IPS DF 6.9 (cell line): ENCODE measurements at regions not wholly inside any gene's neighbourhood (a gene's known extent, or its start where the extent isn't known, plus 50 kb on each side); places are given as distances from the start of the nearest gene placed in this dataset.
"Not testable (repeated sequence)": the region's sequence is repeated elsewhere in the genome, so short reads cannot be mapped to it uniquely, and the experiment has no call there.

Experiments used
- DNase-seq: peaks from one replicate; pipeline ENCODE4 v3.0.0-alpha.2; 2013; ENCODE audit warnings: low read depth, low spot score
- H3K27ac ChIP-seq: one replicate; pipeline ENCODE4 v1.5.1; 2013; ENCODE audit warnings: low read length, control low read depth
- H3K27me3 ChIP-seq: 2 replicates; pipeline ENCODE4 v1.6.1; 2013; ENCODE audit warnings: mild to moderate bottlenecking, low read length; ENCODE audit not compliant: control insufficient read depth, insufficient read depth
- H3K36me3 ChIP-seq: 2 replicates; pipeline ENCODE4 v1.6.1; 2013; ENCODE audit warnings: low read length; ENCODE audit not compliant: control insufficient read depth, insufficient read depth
- H3K4me1 ChIP-seq: 2 replicates; pipeline ENCODE4 v1.6.1; 2013; ENCODE audit warnings: low read length; ENCODE audit not compliant: control insufficient read depth, insufficient read depth
- H3K4me3 ChIP-seq: 2 replicates; pipeline ENCODE4 v1.5.1; 2013; ENCODE audit warnings: mild to moderate bottlenecking, low read length
- H3K9me3 ChIP-seq: 2 replicates; pipeline ENCODE4 v1.6.1; 2013; ENCODE audit warnings: low read length, inconsistent platforms; ENCODE audit not compliant: control insufficient read depth, insufficient read depth
- WGBS: extraction: QIAGEN DNeasy Blood & Tissue Kit; methylation state at CpG from one replicate; pipeline ENCODE4 v1.1.7; 2013; ENCODE audit warnings: mixed read lengths, missing lambda C conversion rate; ENCODE audit not compliant: insufficient read length, insufficient coverage; 5-methylcytosine and 5-hydroxymethylcytosine counted together

DNA sequence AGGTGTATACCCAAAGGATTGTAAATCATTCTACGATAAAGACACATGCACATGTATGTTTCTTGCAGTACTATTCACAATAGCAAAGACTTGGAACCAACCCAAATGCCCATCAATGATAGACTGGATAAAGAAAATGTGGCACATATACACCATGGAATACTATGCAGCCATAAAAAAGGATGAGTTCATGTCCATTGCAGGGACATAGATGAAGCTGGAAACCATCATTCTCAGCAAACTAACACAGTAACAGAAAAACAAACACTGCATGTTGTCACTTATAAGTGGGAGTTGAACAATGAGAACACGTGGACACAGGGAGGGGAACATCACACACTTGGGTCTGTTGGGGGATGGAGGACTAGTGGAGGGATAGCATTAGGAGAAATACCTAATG, 530.4 kb upstream of the SGO1 start:
- H3K27ac ChIP-seq, H3K36me3 ChIP-seq, H3K27me3 ChIP-seq, H3K4me3 ChIP-seq, DNase-seq, H3K4me1 ChIP-seq, H3K9me3 ChIP-seq: not testable (repeated sequence)
- no CpG with 5 or more reads among the region's 2 CpGs for WGBS

DNA sequence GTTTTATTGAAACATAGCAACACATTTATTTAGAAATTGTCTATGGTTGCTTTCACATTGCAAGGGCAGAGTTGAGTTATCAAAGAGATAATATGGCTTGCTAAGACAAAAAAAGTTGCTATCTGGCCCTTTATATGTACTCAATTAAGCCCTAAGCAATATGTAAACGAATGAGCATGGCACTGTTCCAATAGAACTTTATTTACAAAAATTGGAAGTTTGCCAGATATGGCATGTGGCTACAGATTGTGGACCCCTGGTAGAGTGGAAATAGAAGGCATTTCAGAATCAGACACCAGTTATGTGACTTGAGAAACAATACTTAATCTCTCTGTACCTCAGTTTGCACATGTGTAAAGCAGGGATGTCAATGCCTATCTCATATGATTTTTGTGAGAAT, 515.6 kb upstream of the SGO1 start:
- no peaks in the 10 kb centered on the region for H3K9me3 ChIP-seq
- H3K27me3 ChIP-seq: no peaks in the 10 kb centered on the region
- H3K4me1 ChIP-seq: no peaks in the 10 kb centered on the region
- H3K4me3 ChIP-seq: no peak overlapping the region
- no peaks in the 10 kb centered on the region for H3K36me3 ChIP-seq
- WGBS: no CpG with 5 or more reads among the region's 1 CpG
- no peak overlapping the region for H3K27ac ChIP-seq
- no peak for DNase-seq

DNA sequence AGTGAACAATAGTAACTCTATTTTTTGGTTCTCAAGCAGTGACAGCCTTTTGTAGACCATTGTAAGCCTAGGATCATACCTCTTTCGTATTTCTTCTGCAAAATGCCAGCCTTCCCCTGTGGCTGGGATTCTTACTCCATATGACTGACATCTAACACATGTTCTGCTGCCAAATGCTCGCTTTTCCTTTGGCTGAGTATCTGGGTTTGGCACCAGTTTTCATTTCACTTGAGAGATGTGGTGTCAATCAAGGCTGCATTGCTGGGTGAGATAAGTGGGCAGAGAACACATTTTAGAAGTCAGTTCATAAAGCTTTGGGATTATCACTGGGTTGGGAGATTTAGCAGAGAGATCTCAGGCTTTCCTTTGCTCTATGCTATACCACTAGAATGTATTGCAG, 514.7 kb upstream of the SGO1 start:
- no CpG with 5 or more reads among the region's 2 CpGs for WGBS

DNA sequence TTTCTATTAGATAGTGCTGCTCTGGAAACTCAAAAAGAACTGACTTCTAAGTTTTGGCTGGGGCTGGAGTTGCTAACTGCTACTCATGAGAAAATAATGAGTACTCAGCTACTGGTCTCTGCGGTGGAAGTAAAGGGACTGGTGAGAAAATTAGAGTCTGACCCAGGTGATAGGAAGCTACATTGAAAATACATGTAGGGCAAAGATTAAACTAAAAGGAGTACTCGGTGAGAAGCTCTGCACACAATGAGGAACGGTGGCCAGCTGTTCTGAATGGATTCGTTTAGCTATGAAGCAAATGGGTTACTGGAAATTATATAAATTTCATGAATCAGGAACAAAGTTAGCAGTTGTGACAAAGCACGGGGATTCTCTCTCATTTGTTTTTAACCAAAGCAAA, 512.9 kb upstream of the SGO1 start:
- Histone ChIP-seq H3K36me3 (no peaks in the 10 kb centered on the region), H3K27me3 (no peaks in the 10 kb centered on the region), H3K4me1 (no peaks in the 10 kb centered on the region), H3K4me3 (no peak overlapping the region), H3K9me3 (no peaks in the 10 kb centered on the region), H3K27ac (no peak overlapping the region)
- no CpG with 5 or more reads among the region's 5 CpGs for WGBS
- DNase-seq: no peak

More for the DNA sequence above, 514.7 kb upstream of the SGO1 start:
- Histone ChIP-seq H3K4me3 (no peak overlapping the region), H3K27ac (no peak overlapping the region), H3K27me3 (no peaks in the 10 kb centered on the region), H3K36me3 (no peaks in the 10 kb centered on the region), H3K9me3 (no peaks in the 10 kb centered on the region), H3K4me1 (no peaks in the 10 kb centered on the region)
- no peak for DNase-seq

DNA sequence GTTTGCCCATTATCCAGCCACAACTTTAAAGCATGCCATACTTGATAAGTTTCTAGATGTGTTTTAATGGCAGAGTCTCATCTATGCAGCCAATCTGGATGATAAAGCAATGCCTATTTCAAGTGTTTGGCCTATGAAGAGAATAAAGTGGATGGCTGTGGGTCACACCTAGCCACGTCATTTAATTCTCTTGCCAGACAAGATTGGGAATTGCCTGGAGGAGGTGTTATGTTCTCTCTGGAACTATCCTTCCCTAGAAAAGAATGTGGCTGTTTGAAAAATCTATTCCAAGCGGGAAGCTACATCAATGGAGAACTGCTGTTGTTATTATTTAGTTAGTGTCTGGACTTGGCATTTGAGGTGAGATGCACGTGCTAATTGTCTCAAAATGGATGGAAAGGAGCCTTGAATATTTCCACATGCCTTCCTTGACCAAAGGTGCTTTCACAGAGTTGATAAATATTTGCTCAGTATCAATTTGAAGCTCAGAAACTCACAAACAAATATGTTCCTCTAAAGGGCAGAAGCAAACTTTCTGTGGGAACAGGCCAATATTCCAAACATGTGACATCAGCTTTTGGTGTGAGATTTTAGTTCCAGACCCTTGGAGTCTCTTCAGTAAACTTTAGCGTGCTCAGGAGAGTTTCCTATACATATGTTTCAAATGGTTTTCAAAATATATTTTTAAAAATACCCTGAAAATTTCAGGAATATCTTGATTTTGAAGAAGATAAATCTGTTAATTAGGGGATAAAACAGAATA, 510.6 kb upstream of the SGO1 start:
- H3K27ac ChIP-seq: no peak overlapping the region
- no peaks in the 10 kb centered on the region for H3K9me3 ChIP-seq
- no peaks in the 10 kb centered on the region for H3K36me3 ChIP-seq
- no CpG with 5 or more reads among the region's 4 CpGs for WGBS
- no peak overlapping the region for H3K4me3 ChIP-seq
- DNase-seq: no peak
- H3K27me3 ChIP-seq: no peaks in the 10 kb centered on the region
- no peaks in the 10 kb centered on the region for H3K4me1 ChIP-seq

DNA sequence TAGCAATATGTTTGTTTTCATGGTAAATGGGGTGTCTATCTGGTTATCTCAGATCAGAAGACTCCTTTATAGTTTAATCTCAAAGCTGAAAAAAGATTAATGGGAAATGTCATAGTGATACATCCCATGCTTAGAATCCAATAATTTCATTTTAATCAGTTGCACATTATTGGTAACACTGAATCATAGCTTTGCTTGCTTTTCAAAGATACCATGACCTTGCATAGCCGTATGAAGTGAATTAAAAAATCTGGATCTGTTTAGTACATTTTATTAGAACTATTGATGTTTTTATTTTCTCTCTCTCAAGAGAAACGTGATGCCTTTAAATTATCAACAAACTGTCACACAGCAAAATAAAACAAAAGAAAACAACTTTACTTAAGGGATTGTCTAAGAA, 506.7 kb upstream of the SGO1 start:
- Histone ChIP-seq H3K4me3 (no peak overlapping the region), H3K27ac (no peak overlapping the region), H3K36me3 (no peaks in the 10 kb centered on the region), H3K9me3 (no peaks in the 10 kb centered on the region), H3K27me3 (no peaks in the 10 kb centered on the region), H3K4me1 (no peaks in the 10 kb centered on the region)
- DNase-seq: no peak
- WGBS: no CpG with 5 or more reads among the region's 2 CpGs

DNA sequence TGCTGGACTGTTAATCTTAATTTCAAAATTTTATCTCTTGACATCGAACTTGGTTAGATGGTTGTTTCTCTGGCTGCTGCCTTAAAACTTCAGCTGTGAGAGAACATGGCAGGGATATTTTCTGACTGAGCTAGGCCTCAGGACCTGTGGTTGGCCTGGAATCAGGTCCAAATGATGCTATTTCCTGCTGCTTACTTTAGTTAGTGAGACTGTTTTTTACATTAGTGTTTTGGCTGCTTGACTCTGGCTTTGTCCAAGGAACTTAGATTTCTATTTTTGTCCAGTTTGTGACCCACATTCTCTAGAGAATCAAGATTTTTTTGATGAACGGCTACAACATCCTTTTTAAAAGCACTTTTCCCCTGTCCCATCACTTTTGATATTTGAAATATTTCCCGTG, 497.9 kb upstream of the SGO1 start:
- no CpG with 5 or more reads among the region's 3 CpGs for WGBS

DNA sequence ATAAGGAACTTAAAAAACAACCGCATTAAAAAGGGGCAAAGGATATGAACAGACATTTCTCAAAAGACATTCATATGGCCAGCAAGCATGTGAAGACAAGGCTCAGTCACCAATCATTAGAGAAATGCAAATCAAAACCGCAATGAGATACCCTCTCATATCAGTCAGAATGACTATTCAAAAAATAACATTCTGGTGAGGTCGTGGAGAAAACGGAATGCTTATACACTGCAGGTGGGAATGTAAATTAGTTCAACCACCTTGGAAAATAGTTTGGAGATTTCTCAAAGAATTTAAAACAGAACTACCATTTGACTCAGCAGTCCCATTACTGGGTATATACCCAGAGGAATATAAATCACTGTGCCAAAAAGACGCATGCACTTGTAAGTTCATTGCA, 496.6 kb upstream of the SGO1 start:
- DNase-seq: no peak
- Histone ChIP-seq H3K4me1 (no peaks in the 10 kb centered on the region), H3K4me3 (no peak overlapping the region), H3K9me3 (no peaks in the 10 kb centered on the region), H3K27me3 (no peaks in the 10 kb centered on the region), H3K36me3 (no peaks in the 10 kb centered on the region), H3K27ac (no peak overlapping the region)
- WGBS: no CpG with 5 or more reads among the region's 5 CpGs

More for the DNA sequence above, 497.9 kb upstream of the SGO1 start:
- H3K4me1 ChIP-seq: no peaks in the 10 kb centered on the region
- no peaks in the 10 kb centered on the region for H3K27me3 ChIP-seq
- no peak for DNase-seq
- no peaks in the 10 kb centered on the region for H3K36me3 ChIP-seq
- H3K9me3 ChIP-seq: no peaks in the 10 kb centered on the region
- H3K27ac ChIP-seq: no peak overlapping the region
- H3K4me3 ChIP-seq: no peak overlapping the region

DNA sequence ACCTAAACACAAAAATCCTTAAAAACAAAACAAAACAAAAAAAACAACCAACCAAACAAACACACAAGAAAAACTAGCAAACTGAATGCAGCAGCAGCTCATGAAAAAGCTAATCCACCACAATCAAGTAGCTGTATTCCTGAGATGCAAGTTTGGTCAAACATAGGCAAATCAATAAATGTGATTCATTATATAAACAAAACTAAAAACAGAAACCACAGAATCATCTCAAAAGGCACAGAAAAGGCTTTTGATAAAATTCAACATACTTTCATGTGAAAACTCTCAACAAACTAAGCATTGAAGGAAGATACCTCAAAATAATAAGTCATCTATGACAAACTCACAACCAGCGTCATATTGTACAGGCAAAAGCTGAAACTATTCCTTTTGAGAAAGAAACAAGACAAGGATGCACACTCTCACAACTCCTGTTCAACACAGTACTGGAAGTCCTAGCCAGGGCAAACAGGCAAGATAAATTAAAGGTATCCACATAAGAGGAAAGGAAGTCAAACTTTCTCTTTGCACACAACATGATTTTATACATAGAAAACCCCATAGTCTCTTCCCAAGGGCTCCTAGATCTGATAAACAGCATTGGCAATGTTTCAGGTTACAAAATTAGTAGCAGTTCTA, 495.1 kb upstream of the SGO1 start:
- Histone ChIP-seq H3K27me3 (no peaks in the 10 kb centered on the region), H3K27ac (no peak overlapping the region), H3K36me3 (no peaks in the 10 kb centered on the region), H3K4me3 (no peak overlapping the region), H3K4me1 (no peaks in the 10 kb centered on the region), H3K9me3 (no peaks in the 10 kb centered on the region)
- DNase-seq: no peak
- WGBS: no CpG with 5 or more reads among the region's 1 CpG

DNA sequence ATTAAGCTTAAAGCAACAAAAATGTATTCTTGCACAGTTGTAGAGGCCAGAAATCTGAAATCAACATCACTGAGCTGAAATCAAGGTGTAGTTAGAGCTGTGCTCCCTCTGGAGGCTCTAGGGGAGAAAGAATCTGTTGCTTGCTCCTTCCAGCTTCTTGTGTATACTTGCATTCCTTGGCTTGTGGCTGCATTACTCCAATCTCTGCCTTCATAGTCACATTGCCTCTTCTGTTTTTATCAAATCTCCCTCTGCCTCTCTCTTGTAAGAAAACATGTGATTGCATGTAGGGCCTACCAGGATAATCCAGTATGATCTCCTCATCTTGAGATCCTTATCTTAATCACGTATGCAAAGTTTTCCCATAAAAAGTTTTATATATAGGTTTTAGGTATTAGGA, 487.9 kb upstream of the SGO1 start:
- no peaks in the 10 kb centered on the region for H3K27me3 ChIP-seq
- DNase-seq: no peak
- H3K27ac ChIP-seq: no peak overlapping the region
- WGBS: no CpG with 5 or more reads among the region's 1 CpG
- H3K9me3 ChIP-seq: no peaks in the 10 kb centered on the region
- no peak overlapping the region for H3K4me3 ChIP-seq
- no peaks in the 10 kb centered on the region for H3K36me3 ChIP-seq
- no peaks in the 10 kb centered on the region for H3K4me1 ChIP-seq

DNA sequence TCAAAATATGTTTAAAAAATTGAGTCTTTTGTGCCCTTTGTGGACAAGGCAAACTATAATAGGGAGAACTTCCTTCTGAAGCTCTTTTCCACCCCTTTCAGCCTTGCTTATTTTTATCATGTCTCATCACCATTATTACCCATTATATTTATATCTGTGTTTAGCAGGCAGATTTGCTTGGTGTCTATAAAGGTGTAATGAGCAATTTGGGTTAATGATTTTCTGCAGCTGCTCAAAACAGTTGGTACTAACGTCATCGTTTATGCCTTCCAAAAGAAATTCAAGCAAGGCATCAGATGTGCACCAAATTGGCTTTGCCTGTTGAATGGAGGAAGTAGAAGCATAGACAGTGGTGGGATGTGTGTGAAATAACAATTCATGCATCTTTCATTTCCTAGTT, 483.7 kb upstream of the SGO1 start:
- no peaks in the 10 kb centered on the region for H3K27me3 ChIP-seq
- no peak for DNase-seq
- H3K4me3 ChIP-seq: no peak overlapping the region
- no peaks in the 10 kb centered on the region for H3K9me3 ChIP-seq
- no peaks in the 10 kb centered on the region for H3K4me1 ChIP-seq
- no peaks in the 10 kb centered on the region for H3K36me3 ChIP-seq
- H3K27ac ChIP-seq: no peak overlapping the region
- WGBS: no CpG with 5 or more reads among the region's 2 CpGs
